ENCODE measurements at regions not wholly inside any gene's neighbourhood (a gene's known extent, or its start where the extent isn't known, plus 50 kb on each side); places are given as distances from the start of the nearest gene placed in this dataset.
"Not testable (repeated sequence)": the region's sequence is repeated elsewhere in the genome, so short reads cannot be mapped to it uniquely, and the experiment has no call there.

GRCh38 chr15:69561071-69561784, 108.6 kb downstream of the RPLP1 start:
- no peak for DNase-seq (ENCODE audit: unreplicated experiment)
- Mint-ChIP-seq H3K27me3 (ENCODE audit: insufficient read depth, unreplicated experiment) (no peaks in the 10 kb centered on the region), H3K27ac (ENCODE audit: low read depth, unreplicated experiment) (no peak overlapping the region), H3K4me3 (ENCODE audit: unreplicated experiment) (no peak overlapping the region), H3K36me3 (ENCODE audit: insufficient read depth, unreplicated experiment) (no peaks in the 10 kb centered on the region), H3K4me1 (ENCODE audit: insufficient read depth, unreplicated experiment) (peaks cover 21% of the 10 kb centered on the region), H3K9me3 (ENCODE audit: unreplicated experiment) (no peaks in the 10 kb centered on the region)
- ChIA-PET CTCF (interaction anchor here (1.0 kb wide), 1 partner anchor 31 kb away, joined by 3 read pairs; no protein-coding TSS in a partner anchor), POLR2A (interaction anchor here (0.9 kb wide), 1 partner anchor 146 kb away, joined by 3 read pairs; no protein-coding TSS in a partner anchor)
- BruUV-seq (replicated peaks) = no TSS peak
- intact Hi-C loops (cut with micrococcal nuclease) = no loop called here
- TF ChIP-seq, protein P1, sequence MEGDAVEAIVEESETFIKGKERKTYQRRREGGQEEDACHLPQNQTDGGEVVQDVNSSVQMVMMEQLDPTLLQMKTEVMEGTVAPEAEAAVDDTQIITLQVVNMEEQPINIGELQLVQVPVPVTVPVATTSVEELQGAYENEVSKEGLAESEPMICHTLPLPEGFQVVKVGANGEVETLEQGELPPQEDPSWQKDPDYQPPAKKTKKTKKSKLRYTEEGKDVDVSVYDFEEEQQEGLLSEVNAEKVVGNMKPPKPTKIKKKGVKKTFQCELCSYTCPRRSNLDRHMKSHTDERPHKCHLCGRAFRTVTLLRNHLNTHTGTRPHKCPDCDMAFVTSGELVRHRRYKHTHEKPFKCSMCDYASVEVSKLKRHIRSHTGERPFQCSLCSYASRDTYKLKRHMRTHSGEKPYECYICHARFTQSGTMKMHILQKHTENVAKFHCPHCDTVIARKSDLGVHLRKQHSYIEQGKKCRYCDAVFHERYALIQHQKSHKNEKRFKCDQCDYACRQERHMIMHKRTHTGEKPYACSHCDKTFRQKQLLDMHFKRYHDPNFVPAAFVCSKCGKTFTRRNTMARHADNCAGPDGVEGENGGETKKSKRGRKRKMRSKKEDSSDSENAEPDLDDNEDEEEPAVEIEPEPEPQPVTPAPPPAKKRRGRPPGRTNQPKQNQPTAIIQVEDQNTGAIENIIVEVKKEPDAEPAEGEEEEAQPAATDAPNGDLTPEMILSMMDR (IDR thresholded peaks at IDR 0.05; ENCODE audit: unreplicated experiment) = no peak

- DNase-seq (ENCODE audit: unreplicated experiment) = no peak
- H3K4me1 Mint-ChIP-seq (ENCODE audit: insufficient read depth, unreplicated experiment) = peaks cover 13% of the 10 kb centered on the region
- H3K36me3 Mint-ChIP-seq (ENCODE audit: insufficient read depth, unreplicated experiment) = no peaks in the 10 kb centered on the region
- TF ChIP-seq, protein P1 (IDR thresholded peaks at IDR 0.05; ENCODE audit: unreplicated experiment) = no peak
- CTCF ChIA-PET = interaction anchor here (0.6 kb wide), 1 partner anchor 898 kb away, joined by 3 read pairs; no protein-coding TSS in a partner anchor
- no peak overlapping the region for H3K4me3 Mint-ChIP-seq (ENCODE audit: unreplicated experiment)
- BruUV-seq (replicated peaks) = no TSS peak
- no peak overlapping the region for H3K27ac Mint-ChIP-seq (ENCODE audit: low read depth, unreplicated experiment)
- H3K27me3 Mint-ChIP-seq (ENCODE audit: insufficient read depth, unreplicated experiment) = no peaks in the 10 kb centered on the region
- no peaks in the 10 kb centered on the region for H3K9me3 Mint-ChIP-seq (ENCODE audit: unreplicated experiment)
- intact Hi-C loops (cut with micrococcal nuclease) = no loop called here
- POLR2A ChIA-PET = no interaction called here
These were observed 109.5 kb downstream of the RPLP1 start for GRCh38 chr15:69562116-69562515.

DNA sequence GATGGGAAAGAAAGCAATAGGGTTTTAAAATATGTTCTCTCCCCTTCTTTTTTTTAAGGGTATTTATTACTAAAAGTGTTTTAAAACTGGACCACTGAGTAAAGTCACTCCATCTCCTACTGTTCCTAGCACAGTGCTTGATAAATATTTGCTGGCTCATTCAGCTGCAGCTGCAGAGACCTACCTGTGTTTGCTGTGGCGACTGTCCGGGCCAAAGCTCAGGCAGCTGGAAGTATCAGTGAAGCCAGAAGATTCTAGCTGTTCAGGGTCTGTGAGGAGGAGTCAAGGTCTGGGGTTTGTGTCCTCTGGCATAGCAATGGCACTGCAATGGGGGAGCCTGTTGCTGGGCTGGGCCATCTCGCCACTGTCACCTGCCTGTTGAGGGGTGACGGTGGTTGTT, 109.9 kb downstream of the RPLP1 start:
- no peaks in the 10 kb centered on the region for H3K9me3 Mint-ChIP-seq (ENCODE audit: unreplicated experiment)
- H3K36me3 Mint-ChIP-seq (ENCODE audit: insufficient read depth, unreplicated experiment) = no peaks in the 10 kb centered on the region
- BruUV-seq (replicated peaks) = no TSS peak
- TF ChIP-seq, protein P1 (IDR thresholded peaks at IDR 0.05; ENCODE audit: unreplicated experiment) = no peak
- ChIA-PET POLR2A (no interaction called here), CTCF (interaction anchor here (1.5 kb wide), 1 partner anchor 925 kb away, joined by 3 read pairs; no protein-coding TSS in a partner anchor)
- DNase-seq (ENCODE audit: unreplicated experiment) = no peak
- H3K27me3 Mint-ChIP-seq (ENCODE audit: insufficient read depth, unreplicated experiment) = no peaks in the 10 kb centered on the region
- H3K4me3 Mint-ChIP-seq (ENCODE audit: unreplicated experiment) = no peak overlapping the region
- intact Hi-C loops (cut with micrococcal nuclease) = no loop called here
- peaks cover 9% of the 10 kb centered on the region for H3K4me1 Mint-ChIP-seq (ENCODE audit: insufficient read depth, unreplicated experiment)
- no peak overlapping the region for H3K27ac Mint-ChIP-seq (ENCODE audit: low read depth, unreplicated experiment)

GRCh38 chr15:69565066-69565655, 112.5 kb downstream of the RPLP1 start:
- ChIA-PET CTCF (no interaction called here), POLR2A (no interaction called here)
- Mint-ChIP-seq H3K4me1 (ENCODE audit: insufficient read depth, unreplicated experiment) (no peaks in the 10 kb centered on the region), H3K27me3 (ENCODE audit: insufficient read depth, unreplicated experiment) (no peaks in the 10 kb centered on the region), H3K36me3 (ENCODE audit: insufficient read depth, unreplicated experiment) (no peaks in the 10 kb centered on the region), H3K27ac (ENCODE audit: low read depth, unreplicated experiment) (no peak overlapping the region), H3K9me3 (ENCODE audit: unreplicated experiment) (no peaks in the 10 kb centered on the region), H3K4me3 (ENCODE audit: unreplicated experiment) (no peak overlapping the region)
- no peak for DNase-seq (ENCODE audit: unreplicated experiment)
- intact Hi-C loops (cut with micrococcal nuclease) = no loop called here
- TF ChIP-seq, protein P1 (IDR thresholded peaks at IDR 0.05; ENCODE audit: unreplicated experiment) = no peak
- BruUV-seq (replicated peaks) = no TSS peak

GRCh38 chr15:69567238-69567760, 114.7 kb downstream of the RPLP1 start:
- BruUV-seq (replicated peaks); intact Hi-C loops (cut with micrococcal nuclease); CTCF ChIA-PET; DNase-seq (ENCODE audit: unreplicated experiment); H3K9me3 Mint-ChIP-seq (ENCODE audit: unreplicated experiment); H3K4me3 Mint-ChIP-seq (ENCODE audit: unreplicated experiment); H3K4me1 Mint-ChIP-seq (ENCODE audit: insufficient read depth, unreplicated experiment); H3K27me3 Mint-ChIP-seq (ENCODE audit: insufficient read depth, unreplicated experiment); POLR2A ChIA-PET; H3K36me3 Mint-ChIP-seq (ENCODE audit: insufficient read depth, unreplicated experiment); H3K27ac Mint-ChIP-seq (ENCODE audit: low read depth, unreplicated experiment): not testable (repeated sequence)
